ENCODE measurements at regions not wholly inside any gene's neighbourhood (a gene's known extent, or its start where the extent isn't known, plus 50 kb on each side); places are given as distances from the start of the nearest gene placed in this dataset.
"Not testable (repeated sequence)": the region's sequence is repeated elsewhere in the genome, so short reads cannot be mapped to it uniquely, and the experiment has no call there.

DNA sequence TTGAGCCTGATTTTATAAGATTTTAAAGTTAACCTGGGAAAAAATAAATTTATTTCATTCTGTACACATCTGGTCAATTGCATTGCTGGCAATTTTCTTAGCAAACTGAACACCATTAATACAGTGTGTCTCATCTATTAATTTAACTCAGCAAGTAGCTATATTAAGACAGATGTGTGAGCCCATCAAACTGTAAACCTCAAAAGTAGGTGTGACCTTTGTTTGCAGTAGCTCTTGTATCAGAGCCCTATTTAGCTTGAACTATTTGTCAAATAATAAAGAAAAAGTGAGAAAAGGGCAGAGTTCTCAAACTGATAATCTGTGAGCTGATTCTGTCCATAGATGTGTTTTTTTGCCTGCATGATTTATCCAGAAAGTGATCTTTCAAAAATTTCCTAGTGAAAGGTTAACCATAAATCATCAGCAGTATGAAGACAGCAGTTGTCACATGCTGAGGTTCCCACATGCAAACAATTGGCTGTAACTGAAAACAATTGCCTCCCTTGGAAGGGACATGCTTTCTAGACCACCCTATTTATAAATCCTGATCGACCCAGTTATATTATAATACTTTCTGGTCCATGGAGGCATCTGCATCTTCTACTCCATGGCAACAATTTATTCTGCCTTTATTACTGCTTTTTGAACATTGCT lies 646.5 kb downstream of the NSUN3 start:
- no peak for DNase-seq (ENCODE audit: low read depth)

DNA sequence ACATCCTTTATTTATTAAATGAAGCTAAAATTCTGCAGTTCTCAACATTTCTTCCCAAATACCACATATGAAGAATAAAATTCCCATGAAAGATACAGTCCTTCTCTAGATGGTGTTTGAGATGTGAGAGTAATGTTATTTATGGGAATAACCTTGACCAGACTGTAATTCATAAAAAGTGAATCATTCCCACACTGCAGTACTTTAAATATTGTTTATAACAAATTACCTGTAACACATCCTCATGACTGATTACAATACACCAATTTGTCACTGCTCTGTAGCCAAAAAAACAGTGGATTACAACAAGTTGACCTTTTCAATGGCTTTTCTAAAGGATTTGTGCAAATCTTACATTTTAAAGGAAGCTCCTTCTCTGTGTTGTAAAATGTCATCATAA lies 651.3 kb downstream of the NSUN3 start:
- DNase-seq (ENCODE audit: low read depth), result no peak

DNA sequence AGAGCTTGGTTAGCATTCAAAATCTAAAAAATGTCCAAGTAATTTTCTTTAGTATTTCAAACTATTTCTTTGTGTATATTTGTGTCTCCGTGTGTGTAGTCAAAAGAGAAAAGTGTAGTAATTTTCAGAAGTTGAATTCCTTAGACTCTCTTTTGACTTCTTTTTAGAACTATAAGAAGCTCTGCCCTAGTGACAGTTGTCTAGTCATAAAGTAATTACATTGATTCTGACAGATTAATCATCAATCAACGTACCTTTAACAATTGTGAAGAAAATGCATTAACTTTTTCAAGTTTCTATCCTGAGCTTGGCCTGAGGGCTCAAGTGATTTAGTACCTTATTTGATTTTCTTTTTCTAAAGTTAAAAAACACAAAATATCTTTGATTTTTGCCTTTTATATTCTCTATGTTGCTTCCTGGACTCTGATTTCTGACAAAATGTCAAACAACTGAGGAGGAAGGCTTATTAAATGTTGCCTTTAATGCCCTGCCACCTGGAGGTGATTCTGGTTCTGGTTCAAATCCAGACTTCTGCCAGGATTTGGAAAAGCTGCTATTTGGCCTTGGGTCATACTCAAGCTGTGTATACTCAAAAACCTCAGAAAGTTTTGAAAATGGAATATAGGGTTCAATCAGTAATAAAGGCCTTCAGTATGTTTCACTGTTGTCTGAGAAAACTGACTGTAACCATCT lies 653.6 kb downstream of the NSUN3 start:
- DNase-seq (ENCODE audit: low read depth), result no peak

DNA sequence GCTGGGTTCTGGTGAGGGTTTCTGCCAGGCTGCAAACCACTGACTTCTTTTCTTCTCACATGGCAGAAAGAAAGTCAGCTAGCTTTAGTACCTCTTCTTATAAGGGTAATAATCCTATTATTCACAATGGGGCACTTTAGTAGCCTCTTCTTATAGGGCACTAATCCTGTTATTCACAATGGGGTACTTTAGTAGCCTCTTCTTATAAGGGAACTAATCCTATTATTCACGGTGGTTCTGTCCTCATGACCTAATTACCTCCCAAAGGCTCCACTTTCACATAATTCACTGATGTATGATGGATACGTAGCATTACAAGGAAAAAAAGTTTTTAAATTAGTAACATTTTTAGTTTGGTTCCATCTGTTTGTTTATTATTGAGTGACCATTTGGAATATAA lies 671.3 kb downstream of the NSUN3 start:
- DNase-seq (ENCODE audit: low read depth), result no peak

DNA sequence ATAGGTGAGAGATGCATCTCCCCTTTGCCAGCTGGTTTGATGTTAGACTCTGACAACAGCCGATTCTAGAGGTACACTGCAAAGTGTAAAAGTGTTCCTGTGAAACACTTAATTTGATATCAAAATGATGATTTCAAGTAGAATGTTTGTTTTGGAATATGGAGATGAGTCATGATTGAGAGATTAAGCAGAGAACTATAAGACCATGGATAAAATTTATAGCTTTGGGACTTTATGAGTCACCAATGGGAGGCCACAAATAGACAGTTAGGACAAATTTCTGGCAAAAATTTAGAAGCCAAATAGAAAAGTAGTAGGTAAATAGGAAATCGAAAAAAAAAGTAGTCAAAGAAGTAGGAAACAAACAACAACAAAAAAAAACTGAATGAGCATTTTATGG lies 672.5 kb downstream of the NSUN3 start:
- DNase-seq (ENCODE audit: low read depth), result no peak

DNA sequence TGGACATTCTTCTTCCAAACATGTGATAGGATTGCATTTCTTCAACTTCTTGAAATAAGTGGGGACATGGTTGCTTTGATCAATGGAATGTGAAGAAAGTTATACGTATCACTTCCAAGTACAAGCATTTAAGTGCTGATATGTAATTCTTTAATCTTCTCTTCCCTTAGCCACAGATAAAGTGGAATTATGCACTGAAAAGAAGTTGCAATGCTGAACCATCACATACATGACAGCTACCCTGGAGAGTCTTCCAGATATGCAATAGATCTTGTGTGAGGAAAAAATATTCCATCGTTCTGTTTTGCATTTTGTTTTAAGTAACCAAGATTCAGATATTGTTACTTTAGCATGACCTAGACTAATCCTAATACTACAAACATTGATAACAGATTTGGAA lies 674.3 kb downstream of the NSUN3 start:
- no peak for DNase-seq (ENCODE audit: low read depth)

DNA sequence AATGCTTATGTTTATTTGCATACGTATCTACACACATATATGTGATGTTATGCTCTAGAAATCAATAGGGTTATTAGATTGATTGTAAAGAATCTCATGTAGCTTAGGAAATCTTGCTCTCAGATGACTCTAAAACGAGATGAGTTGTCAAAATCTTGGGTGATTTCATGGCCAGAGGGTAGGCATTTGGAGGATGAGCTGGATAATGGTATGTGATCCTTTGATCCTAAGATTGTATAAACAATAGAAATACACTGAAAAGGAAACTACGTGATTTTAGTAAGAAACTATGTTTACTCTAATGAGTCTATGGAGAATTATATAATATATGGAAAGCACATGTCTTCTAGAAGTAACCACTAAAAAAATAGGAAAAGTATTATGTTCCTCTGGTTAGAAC lies 676.6 kb downstream of the NSUN3 start:
- no peak for DNase-seq (ENCODE audit: low read depth)

DNA sequence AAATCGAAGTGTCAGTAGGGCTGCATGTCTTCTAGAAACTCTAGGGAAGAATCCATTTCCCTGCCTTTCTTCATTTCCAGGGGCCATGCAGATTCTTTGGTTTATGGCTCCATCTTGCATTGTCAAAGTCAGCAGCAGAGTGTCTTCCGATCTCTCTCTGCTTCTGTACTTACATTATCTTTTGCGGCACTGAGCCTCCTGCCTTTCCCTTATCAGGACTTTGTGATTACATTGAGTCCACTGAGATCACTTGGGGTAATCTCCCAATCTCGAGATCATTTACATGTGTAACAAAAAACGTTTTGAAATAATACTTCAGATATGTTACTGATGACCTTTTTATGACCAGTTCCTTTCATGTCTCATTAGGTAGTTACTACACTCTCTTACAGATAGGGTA lies 695.9 kb downstream of the NSUN3 start:
- no peak for DNase-seq (ENCODE audit: low read depth)

DNA sequence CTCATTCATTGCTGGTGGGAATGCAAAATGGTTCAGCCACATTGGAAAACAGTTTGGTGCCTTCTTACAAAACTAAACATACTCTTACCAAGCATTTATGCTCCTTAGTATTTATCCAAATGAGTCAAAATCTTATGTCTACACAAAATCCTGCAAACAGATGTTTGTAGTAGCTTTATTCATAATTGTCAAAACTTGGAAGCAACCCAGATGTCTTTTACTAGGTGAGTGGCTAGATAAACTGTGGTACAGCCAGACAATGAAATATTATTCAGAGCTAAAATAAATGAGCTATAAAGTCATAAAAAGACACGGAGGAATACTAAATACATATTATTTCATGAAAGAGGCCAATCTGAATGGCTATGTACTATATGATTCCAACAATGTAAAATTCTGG lies 709.5 kb downstream of the NSUN3 start:
- no peak for DNase-seq (ENCODE audit: low read depth)

DNA sequence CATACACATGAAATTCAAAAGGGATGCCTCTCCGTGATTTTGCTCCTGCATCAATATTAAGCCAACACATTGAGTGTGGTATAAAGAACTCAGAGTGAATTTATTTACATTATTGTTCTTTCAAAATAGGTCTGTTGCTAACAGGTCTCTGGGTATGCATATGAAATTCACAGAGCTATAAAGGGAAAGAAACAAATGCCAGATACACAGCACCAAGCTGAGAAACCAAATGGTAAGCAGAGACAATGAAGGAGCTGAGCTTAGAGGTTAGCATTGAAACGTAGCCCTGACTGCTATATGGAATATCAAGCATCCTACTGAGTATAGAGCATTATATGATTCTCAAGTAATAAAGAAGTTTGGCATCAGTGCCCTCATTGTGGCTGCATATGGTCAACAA lies 712.9 kb downstream of the NSUN3 start:
- DNase-seq (ENCODE audit: low read depth), result no peak

DNA sequence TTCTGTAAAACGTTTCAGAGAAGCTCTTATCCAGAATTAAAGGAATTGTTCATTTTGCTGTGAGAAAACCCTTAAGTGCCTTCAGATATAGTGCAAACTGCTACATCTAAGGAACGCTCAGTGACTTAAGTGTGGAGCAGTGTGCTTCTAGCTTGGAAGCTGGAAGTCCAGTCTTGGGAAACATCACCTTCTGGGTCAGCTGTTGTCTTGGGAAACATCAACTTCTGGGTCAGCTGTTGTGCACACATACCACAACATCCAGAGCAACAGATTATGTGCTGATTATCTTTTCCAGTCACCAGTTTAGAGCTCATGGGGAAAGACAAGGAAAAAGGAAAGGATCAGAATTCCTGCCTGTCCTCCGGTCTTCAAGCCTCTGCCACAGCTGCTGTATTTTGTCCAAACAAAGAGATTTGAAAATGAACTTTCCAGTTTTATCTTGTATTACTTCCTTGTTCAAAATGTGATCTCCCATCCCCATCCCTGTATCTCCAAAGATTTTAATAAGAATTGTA lies 713.6 kb downstream of the NSUN3 start:
- no peak for DNase-seq (ENCODE audit: low read depth)

DNA sequence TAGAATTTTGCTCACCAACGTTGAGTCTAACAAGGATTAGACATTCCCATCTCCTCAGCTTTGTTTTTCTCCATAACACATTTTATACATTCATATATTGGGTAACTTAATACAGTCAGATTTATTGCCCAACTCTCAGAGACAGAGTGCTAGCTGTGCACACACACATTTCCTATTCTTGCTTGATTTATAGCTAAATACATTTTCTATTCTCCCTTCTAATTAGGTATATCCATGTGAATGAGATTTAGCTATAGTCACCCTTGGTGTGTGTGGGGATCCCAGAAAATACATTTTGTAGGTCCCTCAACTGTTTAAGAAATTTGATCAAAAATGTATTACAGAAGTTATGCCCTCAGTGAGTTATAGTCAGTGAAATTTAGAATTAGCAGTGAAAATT lies 715.4 kb downstream of the NSUN3 start:
- no peak for DNase-seq (ENCODE audit: low read depth)

DNA sequence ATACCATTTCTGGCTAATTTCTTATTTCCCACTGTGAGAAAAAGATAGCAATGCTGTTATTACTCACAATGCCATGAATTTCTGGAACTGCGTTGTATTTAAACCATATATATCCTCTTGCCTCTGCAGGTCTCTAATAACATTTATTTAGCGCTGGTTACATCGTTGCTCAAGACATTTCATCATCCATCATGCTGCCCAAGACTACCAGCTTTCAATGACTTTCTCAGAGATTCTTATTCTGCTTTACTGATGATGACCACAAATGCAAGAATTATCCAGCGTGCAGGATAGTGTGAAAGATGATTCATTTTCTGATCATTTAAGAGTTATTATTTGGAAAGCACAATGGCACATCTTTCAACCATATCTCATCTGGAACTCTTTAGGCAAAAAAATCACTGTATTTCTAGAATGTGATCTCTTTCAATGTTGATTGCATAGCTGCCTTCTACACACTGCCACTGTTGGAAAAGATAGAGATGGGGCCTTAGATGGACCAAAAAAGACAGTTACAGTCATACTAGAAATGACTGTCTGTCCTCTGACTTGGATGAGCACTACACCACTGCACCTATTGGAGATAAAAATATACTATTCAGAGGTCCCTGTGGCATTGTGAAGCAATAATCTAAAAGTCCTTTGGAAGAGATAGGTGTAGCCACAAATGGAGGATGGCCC lies 716.1 kb downstream of the NSUN3 start:
- no peak for DNase-seq (ENCODE audit: low read depth)

DNA sequence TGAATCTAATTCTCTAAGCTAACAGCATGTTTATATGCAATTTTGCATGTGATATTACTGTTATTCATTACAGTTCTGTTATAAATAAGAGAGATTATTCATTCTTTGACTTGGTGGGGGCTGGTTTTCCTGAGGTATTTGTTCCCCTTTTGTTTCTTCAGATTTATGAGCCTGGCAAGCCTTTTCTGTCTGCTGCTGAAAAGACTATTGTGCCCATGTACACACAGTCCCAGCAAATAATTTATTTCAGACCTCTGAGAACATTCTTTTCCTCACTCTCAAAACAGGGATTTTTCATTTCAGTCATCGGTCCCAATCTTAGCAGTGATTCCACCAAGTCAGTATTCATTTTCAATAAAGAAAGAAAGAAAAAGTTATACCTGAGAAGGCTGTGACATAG lies 716.8 kb downstream of the NSUN3 start:
- DNase-seq (ENCODE audit: low read depth), result no peak

DNA sequence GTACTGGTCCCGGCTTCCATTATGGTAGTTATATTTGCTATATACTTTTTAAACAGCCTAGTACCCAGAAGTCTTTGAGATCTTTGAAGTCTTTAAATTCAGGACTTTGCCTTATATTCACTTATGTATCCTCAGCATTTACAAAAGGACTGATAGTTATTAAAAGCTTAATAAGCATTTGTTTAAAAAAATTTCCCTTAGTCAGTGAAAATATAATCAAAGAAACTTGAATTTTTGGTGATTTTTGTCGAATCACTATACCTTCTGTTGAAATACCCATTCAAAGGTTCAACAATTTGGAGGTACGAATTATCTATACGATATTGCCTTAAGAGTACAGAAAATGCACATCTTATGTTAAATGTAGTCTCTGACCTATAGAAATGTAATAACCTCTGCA lies 721.4 kb downstream of the NSUN3 start:
- no peak for DNase-seq (ENCODE audit: low read depth)

DNA sequence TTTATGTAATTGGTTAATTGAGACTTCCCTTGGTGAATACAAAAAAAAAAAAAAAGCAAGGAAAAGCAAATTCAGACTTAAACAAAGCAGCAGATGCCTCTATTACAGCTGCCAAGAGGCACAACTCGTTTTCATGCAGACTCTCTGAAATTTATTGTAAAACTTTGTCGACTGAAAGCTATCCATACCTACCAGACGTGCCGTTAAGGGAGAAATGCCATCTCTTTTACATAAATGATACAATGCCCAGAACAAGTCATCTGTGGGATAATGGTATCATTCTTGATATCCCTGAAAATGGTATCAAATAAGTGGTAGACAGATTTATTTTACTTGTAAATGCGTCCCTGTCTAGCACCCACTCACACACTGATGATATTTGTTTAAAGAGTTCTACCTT lies 724.2 kb downstream of the NSUN3 start:
- no peak for DNase-seq (ENCODE audit: low read depth)

DNA sequence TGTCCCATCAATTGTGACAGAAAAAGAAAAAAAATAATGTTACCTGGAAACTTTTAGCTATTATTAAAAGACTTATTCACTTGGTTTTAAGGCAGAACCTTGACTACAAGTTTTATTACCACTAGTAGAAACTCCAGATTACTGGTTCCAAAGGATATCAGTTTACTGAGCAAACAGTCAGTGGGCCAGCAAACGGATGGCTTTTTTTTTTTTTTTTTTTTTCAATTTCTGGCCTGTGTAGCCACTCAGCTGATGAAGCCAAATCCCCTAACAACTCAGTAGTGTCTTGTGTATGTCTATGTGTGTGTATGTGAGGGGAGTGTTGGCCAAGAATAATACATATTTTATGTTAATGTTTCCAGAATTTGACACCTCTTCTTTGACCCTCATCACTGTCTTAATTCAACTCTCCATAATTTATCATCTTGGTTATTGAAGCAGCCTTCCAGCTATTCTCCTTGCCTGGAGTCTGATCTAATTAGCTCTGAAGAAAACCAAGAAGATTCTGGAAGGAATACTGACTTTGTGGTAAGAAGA lies 724.9 kb downstream of the NSUN3 start:
- no peak for DNase-seq (ENCODE audit: low read depth)

DNA sequence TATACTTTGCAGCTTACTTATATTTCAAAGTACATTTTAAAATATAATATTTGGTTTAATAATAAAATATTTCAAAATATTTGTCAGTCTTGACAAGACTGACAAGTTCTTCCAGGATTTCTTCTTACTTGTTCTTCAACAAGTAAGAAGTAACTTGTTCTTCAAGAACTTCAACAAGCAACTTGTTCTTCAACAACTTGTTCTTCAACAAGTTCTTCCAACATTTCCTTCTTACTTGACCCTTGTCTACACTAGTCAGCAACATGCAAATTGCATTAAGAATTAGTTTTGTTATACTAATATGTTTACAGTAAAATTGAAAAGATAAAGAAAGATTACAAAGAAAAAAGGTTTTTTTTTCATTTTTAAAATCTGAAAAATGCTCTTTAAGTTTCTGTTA lies 731.7 kb downstream of the NSUN3 start:
- DNase-seq (ENCODE audit: low read depth), result no peak

DNA sequence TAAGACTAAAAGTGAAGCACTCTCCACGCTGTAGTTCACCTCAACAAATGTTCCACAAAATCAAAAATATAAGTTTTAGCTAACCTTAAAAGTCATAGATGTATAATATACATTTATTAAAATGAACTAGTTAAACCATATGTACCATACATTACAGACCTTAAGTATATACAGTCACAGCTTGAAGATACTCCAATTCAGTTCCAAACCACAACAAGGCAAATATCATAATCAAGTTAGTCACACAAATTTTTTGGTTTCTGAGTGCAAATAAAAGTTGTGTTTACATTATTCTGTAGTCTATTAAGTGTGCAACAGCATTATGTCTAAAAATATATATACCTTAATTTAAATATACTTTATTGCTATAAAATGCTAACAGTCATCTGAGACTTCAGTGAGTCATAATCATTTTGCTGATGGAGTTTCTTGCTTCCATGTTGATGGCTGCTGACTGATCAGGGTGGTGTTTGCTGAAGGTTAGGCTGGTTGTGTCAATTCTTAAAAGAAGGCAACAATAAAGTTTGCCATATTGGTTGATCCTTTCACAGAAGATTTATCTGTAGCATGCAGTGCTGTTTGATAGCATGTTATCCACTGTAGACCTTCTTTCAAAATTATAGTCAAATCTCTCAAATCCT lies 736.7 kb downstream of the NSUN3 start:
- no peak for DNase-seq (ENCODE audit: low read depth)

DNA sequence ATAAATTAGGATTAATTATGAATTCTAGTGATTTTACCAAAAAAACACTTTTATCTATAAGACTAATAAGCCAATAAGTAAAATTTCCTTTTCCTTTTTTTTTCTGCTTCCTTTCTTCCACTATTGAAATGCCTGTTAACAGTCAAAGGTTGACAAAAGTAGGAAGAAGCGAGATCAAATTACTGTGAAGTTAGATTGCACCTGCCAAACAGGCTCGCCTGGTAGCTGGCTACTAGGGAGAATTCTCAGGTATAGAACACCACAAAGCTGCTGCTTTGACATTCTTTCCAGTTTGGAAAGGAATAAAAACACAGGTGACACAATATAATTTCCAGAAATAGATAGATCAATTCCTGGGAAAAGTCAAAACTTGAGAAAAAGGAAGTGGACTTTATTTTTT lies 749.0 kb downstream of the NSUN3 start:
- DNase-seq (ENCODE audit: low read depth), result no peak

DNA sequence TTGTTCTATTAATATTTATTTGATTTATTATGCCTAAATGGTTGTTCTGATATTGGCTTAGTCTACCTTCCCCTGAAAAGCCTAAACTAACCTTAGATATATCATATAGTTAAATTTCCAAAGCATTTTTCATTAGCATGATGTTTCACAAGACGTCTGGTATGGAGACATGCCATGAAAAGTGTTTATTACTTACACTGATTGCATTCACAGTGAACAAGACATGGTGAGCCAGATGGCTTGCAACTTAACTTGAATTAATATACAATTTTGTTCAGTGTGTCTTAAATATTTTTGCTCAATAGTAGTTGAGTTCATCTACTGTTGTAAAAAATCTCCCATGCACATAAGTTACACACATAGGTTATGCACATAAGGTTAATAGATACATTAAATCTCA lies 758.4 kb downstream of the NSUN3 start:
- no peak for DNase-seq (ENCODE audit: low read depth)

DNA sequence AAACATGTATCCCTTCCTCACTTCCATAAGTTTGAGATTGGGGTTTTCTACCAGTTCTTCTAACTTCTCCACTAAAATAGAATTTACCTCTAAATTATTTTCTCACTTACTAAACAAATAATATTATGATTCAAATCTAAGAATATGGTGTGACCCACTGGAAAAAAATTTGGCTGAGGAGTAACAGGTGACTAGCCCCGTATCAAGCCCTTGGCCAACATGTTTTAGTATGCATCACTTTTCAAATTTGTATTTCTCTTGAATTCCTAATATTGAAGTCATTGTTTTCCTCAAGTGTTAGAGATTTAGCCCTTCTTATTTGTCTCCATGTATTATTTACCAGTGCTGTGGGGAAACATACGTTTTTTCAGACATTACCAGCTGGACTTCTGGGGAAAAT lies 759.4 kb downstream of the NSUN3 start:
- DNase-seq (ENCODE audit: low read depth), result no peak

DNA sequence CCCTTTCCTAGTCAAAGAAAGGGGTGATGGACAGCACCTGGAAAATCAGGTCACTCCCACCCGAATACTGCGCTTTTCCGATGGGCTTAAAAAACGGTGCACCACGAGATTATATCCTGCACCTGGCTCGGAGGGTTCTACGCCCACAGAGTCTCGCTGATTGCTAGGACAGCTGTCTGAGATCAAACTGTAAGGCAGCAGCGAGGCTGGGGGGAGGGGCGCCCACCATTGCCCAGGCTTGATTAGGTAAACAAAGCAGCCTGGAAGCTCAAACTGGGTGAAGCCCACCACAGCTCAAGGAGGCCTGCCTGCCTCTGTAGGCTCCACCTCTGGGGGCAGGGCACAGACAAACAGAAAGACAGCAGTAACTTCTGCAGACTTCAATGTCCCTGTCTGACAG lies 783.4 kb downstream of the NSUN3 start:
- DNase-seq (ENCODE audit: low read depth), result not testable (repeated sequence)

Data from activated T-helper 1 cell treated with Interleukin-2 at 50 U/mL for 16 hours (primary cell).